K562 (cell line): ENCODE measurements at regions not wholly inside any gene's neighbourhood (a gene's known extent, or its start where the extent isn't known, plus 50 kb on each side); places are given as distances from the start of the nearest gene placed in this dataset.

ENCODE experiments used
- CBX8 ChIP-seq: fragments of 200-600 bp; sonication (generic); IDR thresholded peaks from 2 replicates; pipeline ENCODE4 v1.6.1; 2012; ENCODE audit warnings: borderline replicate concordance, mixed run types, low read depth, mild to moderate bottlenecking, moderate library complexity, mixed read lengths, low read length, control low read depth, inconsistent platforms; ENCODE audit not compliant: poor library complexity, severe bottlenecking; ENCODE audit errors: extremely low read depth
- CHD2 ChIP-seq: IDR thresholded peaks from 2 replicates; pipeline ENCODE4 v1.6.1; 2011; ENCODE audit warnings: low read depth, low read length
- DNMT1 ChIP-seq: fragments of 450-650 bp; IDR thresholded peaks from 2 replicates; pipeline ENCODE4 v1.6.1; 2016; ENCODE audit warnings: antibody characterized with exemption, mild to moderate bottlenecking
- EP300 ChIP-seq: IDR thresholded peaks from 2 replicates; pipeline ENCODE4 v1.6.1; 2012; ENCODE audit warnings: low read length, improper control_type of control experiment
- JUN ChIP-seq, 2 experiments: sonication (generic) in 1 of 2; formaldehyde crosslinking in 1 of 2; IDR thresholded peaks; 2 replicates each; pipeline versions ENCODE4 v1.6.1 to v1.8.0; 2012 to 2022; ENCODE audit warnings: borderline replicate concordance in 2 of 2, mild to moderate bottlenecking in 2 of 2, improper control_type of control experiment in 1 of 2, low read depth in 1 of 2, low read length in 1 of 2, missing genetic modification reagents in 1 of 2
- MEF2A ChIP-seq: IDR thresholded peaks from 2 replicates; pipeline ENCODE4 v1.6.1; 2011; ENCODE audit warnings: low read depth, mild to moderate bottlenecking, low read length, moderate library complexity; ENCODE audit not compliant: control insufficient read depth
- POLR2AphosphoS5 ChIP-seq: IDR thresholded peaks from 2 replicates; pipeline ENCODE4 v1.6.1; 2011; ENCODE audit warnings: mild to moderate bottlenecking, low read depth, low read length, moderate library complexity; ENCODE audit not compliant: control insufficient read depth, insufficient read depth
- TAF1 ChIP-seq: IDR thresholded peaks from 2 replicates; pipeline ENCODE4 v1.6.1; 2011; ENCODE audit warnings: mild to moderate bottlenecking, low read length, moderate library complexity; ENCODE audit not compliant: insufficient read depth, control insufficient read depth, severe bottlenecking; ENCODE audit errors: extremely low read depth
- TF ChIP-seq, protein P1 (sequence below), 3 experiments: IDR thresholded peaks in 2 of 3; conservative IDR thresholded peaks in 1 of 3; 2 replicates each; pipeline ENCODE4 v1.5.1; 2011 to 2012; ENCODE audit warnings: low read length in 3 of 3, mild to moderate bottlenecking in 3 of 3, control low read depth in 2 of 3, improper control_type of control experiment in 1 of 3, inconsistent platforms in 1 of 3, low read depth in 1 of 3, mixed read lengths in 1 of 3, moderate library complexity in 1 of 3; ENCODE audit not compliant: insufficient read depth in 2 of 3

DNA sequence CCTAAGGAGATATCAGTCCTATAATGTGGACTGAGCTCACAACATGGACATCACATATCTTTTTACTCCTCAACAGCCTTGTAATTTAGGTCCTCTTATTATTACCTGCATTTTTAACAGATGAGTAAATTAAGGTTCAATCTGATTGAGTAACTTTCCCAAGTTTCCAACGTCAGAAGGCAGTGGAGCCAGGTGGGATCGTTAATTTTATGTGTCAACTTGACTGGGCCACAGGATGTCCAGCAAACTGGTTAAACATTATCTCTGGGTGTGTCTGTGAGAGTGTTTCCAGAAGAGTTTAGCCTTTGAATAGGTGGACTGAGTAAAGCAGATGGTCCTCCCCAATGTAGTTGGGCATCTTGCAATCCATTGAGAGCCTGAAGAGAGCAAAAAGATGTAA is 59.0 kb upstream of the SLIT2 start:
- TF ChIP-seq DNMT1 (no peak), EP300 (no peak), MEF2A (no peak), CBX8 (no peak), TAF1 (no peak), JUN (IDR thresholded peaks at IDR 0.05; ENCODE audit: borderline replicate concordance, low read depth, low read length) (no peak), JUN (CRISPR knock-in tag; IDR thresholded peaks at IDR 0.05; ENCODE audit: borderline replicate concordance) (no peak), CHD2 (no peak), POLR2AphosphoS5 (no peak)
- TF ChIP-seq, protein P1, sequence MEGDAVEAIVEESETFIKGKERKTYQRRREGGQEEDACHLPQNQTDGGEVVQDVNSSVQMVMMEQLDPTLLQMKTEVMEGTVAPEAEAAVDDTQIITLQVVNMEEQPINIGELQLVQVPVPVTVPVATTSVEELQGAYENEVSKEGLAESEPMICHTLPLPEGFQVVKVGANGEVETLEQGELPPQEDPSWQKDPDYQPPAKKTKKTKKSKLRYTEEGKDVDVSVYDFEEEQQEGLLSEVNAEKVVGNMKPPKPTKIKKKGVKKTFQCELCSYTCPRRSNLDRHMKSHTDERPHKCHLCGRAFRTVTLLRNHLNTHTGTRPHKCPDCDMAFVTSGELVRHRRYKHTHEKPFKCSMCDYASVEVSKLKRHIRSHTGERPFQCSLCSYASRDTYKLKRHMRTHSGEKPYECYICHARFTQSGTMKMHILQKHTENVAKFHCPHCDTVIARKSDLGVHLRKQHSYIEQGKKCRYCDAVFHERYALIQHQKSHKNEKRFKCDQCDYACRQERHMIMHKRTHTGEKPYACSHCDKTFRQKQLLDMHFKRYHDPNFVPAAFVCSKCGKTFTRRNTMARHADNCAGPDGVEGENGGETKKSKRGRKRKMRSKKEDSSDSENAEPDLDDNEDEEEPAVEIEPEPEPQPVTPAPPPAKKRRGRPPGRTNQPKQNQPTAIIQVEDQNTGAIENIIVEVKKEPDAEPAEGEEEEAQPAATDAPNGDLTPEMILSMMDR (IDR thresholded peaks at IDR 0.05 in 2 of 3, conservative IDR thresholded peaks at IDR 0.05 in 1 of 3; ENCODE audit: insufficient read depth in 2 of 3, low read depth in 1 of 3, low read length in 3 of 3), result no peak
